ENCODE measurements at regions not wholly inside any gene's neighbourhood (a gene's known extent, or its start where the extent isn't known, plus 50 kb on each side); places are given as distances from the start of the nearest gene placed in this dataset.

GRCh38 chr2:7436096-7436906 is 519.1 kb downstream of the RNF144A start:
- no peak overlapping the region for H3K4me3 ChIP-seq (ENCODE audit: low read depth, low read length)
- H2AFZ ChIP-seq (ENCODE audit: insufficient read depth, low read length, poor library complexity), result no peak overlapping the region
- no peak overlapping the region for H4K91ac ChIP-seq (ENCODE audit: low read depth, low read length)
- H2BK120ac ChIP-seq (ENCODE audit: insufficient read depth, low read length, poor library complexity), result no peak overlapping the region
- H4K8ac ChIP-seq (ENCODE audit: low read depth, low read length), result no peak overlapping the region
- peaks cover 2% of the 10 kb centered on the region for H3K9me3 ChIP-seq (ENCODE audit: insufficient read depth, low read depth, low read length)
- H2BK12ac ChIP-seq (ENCODE audit: low read length), result no peak overlapping the region
- no peaks in the 10 kb centered on the region for H3K27me3 ChIP-seq (ENCODE audit: insufficient read depth, low read length)
- H4K12ac ChIP-seq (ENCODE audit: low read depth, low read length), result no peak overlapping the region
- H3K27ac ChIP-seq (ENCODE audit: low read depth, low read length), result no peak overlapping the region
- no peak overlapping the region for H2AK5ac ChIP-seq (ENCODE audit: low read length)
- no peak overlapping the region for H3K14ac ChIP-seq (ENCODE audit: low read length)
- no peaks in the 10 kb centered on the region for H3K36me3 ChIP-seq (ENCODE audit: control insufficient read depth in 1 of 2, insufficient read depth in 2 of 2, low read length in 2 of 2)
- no peak overlapping the region for H3K9ac ChIP-seq (ENCODE audit: low read length)
- H3K79me1 ChIP-seq (ENCODE audit: low read length), result no peaks in the 10 kb centered on the region
- no peak overlapping the region for H2BK5ac ChIP-seq (ENCODE audit: low read depth, low read length, poor library complexity)
- no peak overlapping the region for H3K23ac ChIP-seq (ENCODE audit: low read length)
- DNase-seq, result no peak
- no peak overlapping the region for H3K4me2 ChIP-seq (ENCODE audit: low read length)
- no peaks in the 10 kb centered on the region for H3K4me1 ChIP-seq (ENCODE audit: control insufficient read depth in 1 of 2, insufficient read depth in 2 of 2, low read length in 2 of 2)
- H3K79me2 ChIP-seq (ENCODE audit: control insufficient read depth, insufficient read depth, low read length, poor library complexity), result no peaks in the 10 kb centered on the region
- no peak overlapping the region for H3K4ac ChIP-seq (ENCODE audit: low read depth, low read length)
- WGBS (ENCODE audit: extremely low coverage, insufficient coverage, insufficient read length), result no CpG with 5 or more reads among the region's 9 CpGs
- H3K18ac ChIP-seq (ENCODE audit: low read length), result no peak overlapping the region

DNA sequence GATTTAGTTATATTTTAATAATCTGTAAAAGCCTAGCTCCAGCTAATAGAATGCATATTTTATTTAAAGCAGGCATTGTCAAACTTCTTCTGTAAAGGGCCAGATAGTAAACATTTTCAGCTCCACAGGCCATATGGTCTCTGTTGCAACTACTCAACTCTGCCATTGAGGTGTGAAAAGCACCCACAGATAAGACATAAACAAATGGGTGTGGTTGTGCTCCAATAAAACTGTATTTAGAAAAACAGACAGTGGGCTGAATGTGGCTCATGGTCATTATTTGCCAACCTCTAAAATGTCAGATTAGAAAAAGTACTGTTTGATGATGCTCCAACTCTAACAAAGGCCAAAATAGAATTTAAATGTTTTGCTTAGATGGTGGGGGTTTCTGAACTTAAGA is 519.9 kb downstream of the RNF144A start:
- no peak overlapping the region for H3K4ac ChIP-seq (ENCODE audit: low read depth, low read length)
- no peak overlapping the region for H3K27ac ChIP-seq (ENCODE audit: low read depth, low read length)
- DNase-seq, result no peak
- no peak overlapping the region for H3K23ac ChIP-seq (ENCODE audit: low read length)
- no peak overlapping the region for H2BK12ac ChIP-seq (ENCODE audit: low read length)
- H3K4me2 ChIP-seq (ENCODE audit: low read length), result no peak overlapping the region
- no peaks in the 10 kb centered on the region for H3K4me1 ChIP-seq (ENCODE audit: control insufficient read depth in 1 of 2, insufficient read depth in 2 of 2, low read length in 2 of 2)
- H3K79me1 ChIP-seq (ENCODE audit: low read length), result no peaks in the 10 kb centered on the region
- H2BK120ac ChIP-seq (ENCODE audit: insufficient read depth, low read length, poor library complexity), result no peak overlapping the region
- no peak overlapping the region for H3K4me3 ChIP-seq (ENCODE audit: low read depth, low read length)
- H3K27me3 ChIP-seq (ENCODE audit: insufficient read depth, low read length), result no peaks in the 10 kb centered on the region
- no peak overlapping the region for H3K9ac ChIP-seq (ENCODE audit: low read length)
- H4K8ac ChIP-seq (ENCODE audit: low read depth, low read length), result no peak overlapping the region
- H3K9me3 ChIP-seq (ENCODE audit: insufficient read depth, low read depth, low read length), result peaks cover 2% of the 10 kb centered on the region
- no peak overlapping the region for H2AK5ac ChIP-seq (ENCODE audit: low read length)
- no peaks in the 10 kb centered on the region for H3K79me2 ChIP-seq (ENCODE audit: control insufficient read depth, insufficient read depth, low read length, poor library complexity)
- no peaks in the 10 kb centered on the region for H3K36me3 ChIP-seq (ENCODE audit: control insufficient read depth in 1 of 2, insufficient read depth in 2 of 2, low read length in 2 of 2)
- H3K14ac ChIP-seq (ENCODE audit: low read length), result no peak overlapping the region
- H4K91ac ChIP-seq (ENCODE audit: low read depth, low read length), result no peak overlapping the region
- H2BK5ac ChIP-seq (ENCODE audit: low read depth, low read length, poor library complexity), result no peak overlapping the region
- no peak overlapping the region for H4K12ac ChIP-seq (ENCODE audit: low read depth, low read length)
- no peak overlapping the region for H3K18ac ChIP-seq (ENCODE audit: low read length)
- no peak overlapping the region for H2AFZ ChIP-seq (ENCODE audit: insufficient read depth, low read length, poor library complexity)

DNA sequence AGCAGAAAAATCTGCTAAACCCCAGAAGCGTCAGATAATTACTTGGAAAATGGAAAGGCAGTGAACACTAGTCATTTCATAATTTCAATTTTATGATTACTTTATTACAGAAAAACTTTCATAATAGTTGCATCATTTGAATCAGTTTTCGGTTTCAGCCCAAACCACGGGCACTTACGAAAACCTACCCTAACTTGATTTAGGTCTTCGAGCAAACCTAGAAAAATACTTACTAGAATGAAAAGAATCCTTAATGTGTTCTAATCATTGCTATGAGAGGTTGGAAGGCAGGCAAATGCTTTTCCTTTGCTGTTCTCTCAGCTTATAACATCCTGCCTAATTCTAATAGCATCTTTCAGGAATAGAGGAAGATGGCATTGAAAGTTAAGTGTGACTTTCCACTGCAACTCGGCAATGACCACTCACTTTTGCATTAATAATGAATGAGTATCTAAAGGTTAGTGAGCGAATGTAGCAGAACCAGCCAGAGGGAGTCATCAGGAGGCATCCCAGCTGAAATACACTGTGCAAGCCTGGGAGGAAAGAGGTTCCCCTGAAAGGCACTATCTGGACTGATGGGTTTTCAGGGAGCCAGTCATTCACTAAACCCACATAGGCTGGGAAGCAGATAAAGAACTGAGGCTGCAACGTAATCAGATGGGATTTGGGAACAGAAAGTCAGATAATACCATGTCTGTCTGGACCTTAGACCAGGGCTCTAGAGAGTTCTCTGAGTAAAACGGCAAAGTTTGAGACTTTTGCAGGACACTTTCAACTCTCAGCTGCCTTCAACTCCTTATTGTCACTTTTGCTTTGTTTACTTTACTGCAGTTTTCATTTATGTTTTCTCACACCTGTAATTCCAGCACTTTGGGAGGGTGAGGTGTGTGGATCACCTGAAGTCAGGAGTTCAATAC is 520.8 kb downstream of the RNF144A start:
- H3K27me3 ChIP-seq (ENCODE audit: insufficient read depth, low read length), result no peaks in the 10 kb centered on the region
- no peak overlapping the region for H2BK5ac ChIP-seq (ENCODE audit: low read depth, low read length, poor library complexity)
- H4K91ac ChIP-seq (ENCODE audit: low read depth, low read length), result no peak overlapping the region
- H3K27ac ChIP-seq (ENCODE audit: low read depth, low read length), result no peak overlapping the region
- H3K9me3 ChIP-seq (ENCODE audit: insufficient read depth, low read depth, low read length), result peaks cover under 1% of the 10 kb centered on the region
- H3K79me1 ChIP-seq (ENCODE audit: low read length), result no peaks in the 10 kb centered on the region
- H3K4me2 ChIP-seq (ENCODE audit: low read length), result no peak overlapping the region
- no peak overlapping the region for H3K14ac ChIP-seq (ENCODE audit: low read length)
- H3K18ac ChIP-seq (ENCODE audit: low read length), result no peak overlapping the region
- no peak for DNase-seq
- no peaks in the 10 kb centered on the region for H3K4me1 ChIP-seq (ENCODE audit: control insufficient read depth in 1 of 2, insufficient read depth in 2 of 2, low read length in 2 of 2)
- no peak overlapping the region for H3K4me3 ChIP-seq (ENCODE audit: low read depth, low read length)
- no peak overlapping the region for H3K9ac ChIP-seq (ENCODE audit: low read length)
- no peak overlapping the region for H3K23ac ChIP-seq (ENCODE audit: low read length)
- no peak overlapping the region for H2BK120ac ChIP-seq (ENCODE audit: insufficient read depth, low read length, poor library complexity)
- no CpG with 5 or more reads among the region's 9 CpGs for WGBS (ENCODE audit: extremely low coverage, insufficient coverage, insufficient read length)
- no peak overlapping the region for H2AK5ac ChIP-seq (ENCODE audit: low read length)
- H4K12ac ChIP-seq (ENCODE audit: low read depth, low read length), result no peak overlapping the region
- no peaks in the 10 kb centered on the region for H3K36me3 ChIP-seq (ENCODE audit: control insufficient read depth in 1 of 2, insufficient read depth in 2 of 2, low read length in 2 of 2)
- H3K79me2 ChIP-seq (ENCODE audit: control insufficient read depth, insufficient read depth, low read length, poor library complexity), result no peaks in the 10 kb centered on the region
- H2BK12ac ChIP-seq (ENCODE audit: low read length), result no peak overlapping the region
- no peak overlapping the region for H4K8ac ChIP-seq (ENCODE audit: low read depth, low read length)
- H2AFZ ChIP-seq (ENCODE audit: insufficient read depth, low read length, poor library complexity), result no peak overlapping the region
- no peak overlapping the region for H3K4ac ChIP-seq (ENCODE audit: low read depth, low read length)

DNA sequence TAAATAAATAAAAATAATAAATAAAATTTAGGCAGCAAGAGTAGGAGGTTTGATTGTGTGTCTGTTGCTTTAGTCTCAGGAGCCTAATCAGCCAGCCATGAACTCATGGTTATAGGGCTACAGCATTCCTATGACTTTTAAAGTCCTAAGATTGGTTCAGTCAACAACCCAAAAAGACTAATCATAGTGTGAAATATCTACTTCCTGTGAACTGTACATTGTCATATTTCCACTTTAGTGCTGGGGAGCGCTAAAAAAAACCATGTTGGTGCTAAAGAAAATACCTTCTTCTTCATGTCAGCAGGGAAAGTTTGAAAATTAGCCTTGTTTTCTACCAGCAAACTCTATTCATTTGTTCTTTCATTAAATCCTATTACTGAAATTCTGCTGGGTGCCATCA is 521.6 kb downstream of the RNF144A start:
- no peak overlapping the region for H3K27ac ChIP-seq (ENCODE audit: low read depth, low read length)
- no peaks in the 10 kb centered on the region for H3K79me2 ChIP-seq (ENCODE audit: control insufficient read depth, insufficient read depth, low read length, poor library complexity)
- no peak overlapping the region for H3K9ac ChIP-seq (ENCODE audit: low read length)
- H2AFZ ChIP-seq (ENCODE audit: insufficient read depth, low read length, poor library complexity), result no peak overlapping the region
- H3K4me3 ChIP-seq (ENCODE audit: low read depth, low read length), result no peak overlapping the region
- H3K36me3 ChIP-seq (ENCODE audit: control insufficient read depth in 1 of 2, insufficient read depth in 2 of 2, low read length in 2 of 2), result no peaks in the 10 kb centered on the region
- no peak overlapping the region for H2BK5ac ChIP-seq (ENCODE audit: low read depth, low read length, poor library complexity)
- no CpG with 5 or more reads among the region's 1 CpG for WGBS (ENCODE audit: extremely low coverage, insufficient coverage, insufficient read length)
- H4K8ac ChIP-seq (ENCODE audit: low read depth, low read length), result no peak overlapping the region
- no peak overlapping the region for H3K4me2 ChIP-seq (ENCODE audit: low read length)
- H3K23ac ChIP-seq (ENCODE audit: low read length), result no peak overlapping the region
- H2BK120ac ChIP-seq (ENCODE audit: insufficient read depth, low read length, poor library complexity), result no peak overlapping the region
- no peak overlapping the region for H3K18ac ChIP-seq (ENCODE audit: low read length)
- H3K27me3 ChIP-seq (ENCODE audit: insufficient read depth, low read length), result no peaks in the 10 kb centered on the region
- no peak overlapping the region for H2AK5ac ChIP-seq (ENCODE audit: low read length)
- no peak overlapping the region for H3K4ac ChIP-seq (ENCODE audit: low read depth, low read length)
- H2BK12ac ChIP-seq (ENCODE audit: low read length), result no peak overlapping the region
- H3K9me3 ChIP-seq (ENCODE audit: insufficient read depth, low read depth, low read length), result no peaks in the 10 kb centered on the region
- no peaks in the 10 kb centered on the region for H3K79me1 ChIP-seq (ENCODE audit: low read length)
- no peak for DNase-seq
- no peak overlapping the region for H3K14ac ChIP-seq (ENCODE audit: low read length)
- no peaks in the 10 kb centered on the region for H3K4me1 ChIP-seq (ENCODE audit: control insufficient read depth in 1 of 2, insufficient read depth in 2 of 2, low read length in 2 of 2)
- H4K12ac ChIP-seq (ENCODE audit: low read depth, low read length), result no peak overlapping the region
- no peak overlapping the region for H4K91ac ChIP-seq (ENCODE audit: low read depth, low read length)

All from trophoblast cell (in vitro differentiated cells and primary cell).